Activated CD4-positive, alpha-beta T cell treated with anti-CD3 and anti-CD28 coated beads for 24 hours (primary cell): ENCODE measurements at regions not wholly inside any gene's neighbourhood (a gene's known extent, or its start where the extent isn't known, plus 50 kb on each side); places are given as distances from the start of the nearest gene placed in this dataset.
"Not testable (repeated sequence)": the region's sequence is repeated elsewhere in the genome, so short reads cannot be mapped to it uniquely, and the experiment has no call there.

Source experiments
- DNase-seq, 2 donors: peaks; one replicate each; pipeline ENCODE4 v3.0.0-alpha.2; 2020; ENCODE audit warnings: low read depth in 2 of 2

DNA sequence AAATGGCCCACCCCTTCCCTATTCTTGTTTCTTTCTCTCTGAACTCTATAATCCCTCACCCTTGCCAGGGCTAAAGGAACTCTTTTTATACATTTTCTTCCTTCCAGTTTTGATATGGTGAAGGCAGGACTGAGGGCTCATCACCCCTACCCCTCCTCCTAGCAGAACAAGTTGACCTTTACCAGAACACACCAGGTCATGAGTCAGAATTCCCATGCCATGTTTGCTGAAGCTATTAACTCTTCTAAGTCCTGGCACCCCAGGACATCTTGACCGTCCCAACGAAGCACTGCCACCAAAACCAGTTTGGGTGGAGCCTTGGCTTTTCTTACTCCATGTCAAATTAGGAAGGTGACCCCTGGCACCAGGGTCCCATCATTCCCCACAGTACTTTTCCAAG lies 57.5 kb upstream of the DYNLT3 start:
- DNase-seq: no peak

DNA sequence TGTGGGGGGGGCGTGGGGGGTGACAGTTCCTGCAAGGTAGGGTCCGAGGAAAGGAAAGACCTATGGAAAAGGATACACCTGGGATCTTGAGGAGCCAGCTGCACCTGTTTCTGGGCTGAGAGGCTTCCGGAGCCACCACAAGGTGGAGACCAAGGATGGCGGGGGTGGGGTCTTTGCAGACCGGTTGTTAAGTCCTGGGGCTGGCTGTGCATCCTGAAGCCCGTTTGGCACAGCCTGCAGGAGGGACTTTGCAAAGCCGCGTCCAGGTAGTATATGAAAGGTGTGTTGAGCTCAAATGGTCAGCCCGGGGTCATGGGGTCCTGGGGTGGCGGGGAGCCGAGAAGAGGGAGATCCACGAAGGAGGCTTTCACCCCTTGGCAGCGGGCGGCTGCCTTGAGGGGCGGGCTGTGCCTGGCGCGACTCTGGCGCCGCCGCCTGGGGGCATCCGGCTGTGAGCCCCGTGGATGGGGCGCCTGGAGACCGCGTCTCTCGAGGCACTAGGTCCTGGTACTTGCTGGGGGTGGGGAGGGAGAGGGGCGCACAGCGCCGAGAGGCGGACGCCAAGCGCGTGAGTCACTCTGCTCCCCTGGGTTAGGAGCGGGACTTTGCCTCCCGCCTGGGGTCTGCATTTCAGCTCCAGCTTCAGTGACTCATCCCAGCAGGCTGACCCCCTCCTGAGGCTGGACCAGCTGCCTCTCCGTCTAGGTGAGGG lies 58.2 kb upstream of the DYNLT3 start:
- DNase-seq: peak in 1 of 2 donors; percentile 0

DNA sequence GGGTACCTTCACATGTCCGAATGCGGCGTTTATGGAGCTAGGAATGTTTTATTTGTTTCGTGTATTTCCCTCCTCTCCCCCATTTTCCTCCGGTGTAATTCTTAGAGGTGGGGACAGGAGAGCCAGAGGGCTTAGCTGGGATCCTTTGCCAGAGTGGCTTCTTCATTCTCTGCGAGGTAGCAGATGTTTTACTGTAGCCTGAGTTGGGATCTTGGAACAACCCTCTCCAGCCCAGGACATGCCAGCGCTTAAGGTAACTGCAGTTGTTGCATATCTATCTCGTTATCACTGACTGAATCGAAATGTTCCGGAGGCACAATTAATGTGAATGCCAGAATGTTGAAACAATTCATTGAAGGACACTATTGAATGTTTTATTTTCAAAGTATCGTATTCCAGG lies 59.0 kb upstream of the DYNLT3 start:
- no peak for DNase-seq

- no peak for DNase-seq
Measured at GRCh38 chrX:37910186-37910585, 62.8 kb upstream of the DYNLT3 start.

DNA sequence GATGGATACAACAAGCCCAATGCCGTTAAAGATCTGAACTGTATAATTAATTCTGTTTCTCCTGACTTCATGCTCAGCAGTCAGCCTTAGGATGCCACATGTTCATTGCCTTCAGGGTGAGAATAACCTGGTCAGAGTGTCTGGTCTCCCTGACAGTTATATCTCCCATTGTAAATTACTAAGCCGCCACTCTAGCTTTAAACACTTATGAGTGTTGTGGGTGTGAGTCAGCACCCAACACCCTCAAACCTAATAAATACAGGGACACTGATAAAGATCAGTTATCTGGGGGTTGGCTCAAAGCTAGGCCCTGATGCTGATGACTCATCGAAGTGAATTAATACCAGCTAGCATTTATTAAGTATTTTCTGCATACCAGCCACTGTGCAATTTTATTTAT lies 64.9 kb upstream of the DYNLT3 start:
- DNase-seq: no peak

GRCh38 chrX:37912777-37913176 lies 65.4 kb upstream of the DYNLT3 start:
- DNase-seq: no peak

GRCh38 chrX:37918168-37918567 lies 70.8 kb upstream of the DYNLT3 start:
- DNase-seq: no peak

- DNase-seq: no peak
Measured at GRCh38 chrX:37918703-37919102, 71.3 kb upstream of the DYNLT3 start.

DNA sequence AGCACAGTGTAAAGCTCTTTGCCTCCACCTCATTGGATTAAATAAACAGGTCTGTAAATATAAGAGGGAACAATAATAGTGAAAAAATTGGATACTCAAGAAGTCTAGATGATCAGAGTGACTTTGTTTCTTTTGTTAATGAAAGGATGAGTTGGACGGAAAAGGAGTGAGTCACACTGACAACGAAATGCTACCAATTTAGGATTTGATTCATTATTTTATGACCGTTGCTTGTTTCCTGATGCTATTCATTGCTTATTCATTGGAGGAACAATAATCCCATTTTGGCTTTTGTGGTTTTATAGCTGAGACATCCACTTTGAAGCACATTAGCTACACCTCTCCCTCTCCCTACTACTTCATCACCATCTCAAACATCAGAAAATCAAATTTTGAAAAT lies 74.4 kb upstream of the DYNLT3 start:
- no peak for DNase-seq

DNA sequence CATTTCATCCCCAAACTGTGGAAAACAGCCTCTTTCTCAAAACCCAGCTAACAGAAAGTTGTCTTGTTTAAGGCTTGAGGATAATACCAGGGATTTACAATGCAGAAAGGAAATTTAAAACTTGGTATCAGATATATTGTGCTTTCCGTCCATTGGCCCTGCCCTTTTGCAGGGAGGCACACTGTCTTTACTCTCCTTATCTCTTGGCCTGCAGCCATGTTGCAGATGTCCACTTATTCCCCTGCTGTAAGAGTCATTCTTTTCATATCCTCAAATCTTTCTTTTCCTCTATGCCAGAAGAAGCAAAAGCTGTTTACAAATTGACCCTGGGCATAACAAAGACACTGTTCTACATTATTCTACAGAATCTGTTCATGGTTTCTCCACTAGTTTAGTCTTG lies 75.6 kb upstream of the DYNLT3 start:
- DNase-seq: no peak

- DNase-seq: not testable (repeated sequence)
Measured at GRCh38 chrX:37925761-37926160, 78.4 kb upstream of the DYNLT3 start.

DNA sequence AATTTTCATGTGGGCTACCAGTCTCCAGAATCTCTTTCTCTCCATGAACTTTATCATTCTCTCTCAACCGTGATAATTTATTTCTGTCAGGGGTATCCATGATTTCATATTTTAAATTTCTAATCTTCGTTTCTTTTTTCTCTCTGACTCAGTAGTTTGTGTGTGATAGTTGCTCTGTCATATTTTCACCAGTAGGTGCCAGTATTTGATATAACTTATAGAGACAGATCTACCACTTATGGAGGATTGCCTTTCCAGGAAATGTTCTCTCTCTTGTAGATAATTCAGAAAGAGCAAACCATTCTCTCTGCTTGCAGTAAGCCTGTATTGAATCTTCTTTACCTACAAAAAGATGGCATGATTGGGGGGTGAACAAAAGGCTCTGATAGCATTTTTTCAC lies 79.3 kb upstream of the DYNLT3 start:
- DNase-seq: no peak

GRCh38 chrX:37942170-37942569 lies 64.2 kb upstream of the SYTL5 start:
- no peak for DNase-seq

DNA sequence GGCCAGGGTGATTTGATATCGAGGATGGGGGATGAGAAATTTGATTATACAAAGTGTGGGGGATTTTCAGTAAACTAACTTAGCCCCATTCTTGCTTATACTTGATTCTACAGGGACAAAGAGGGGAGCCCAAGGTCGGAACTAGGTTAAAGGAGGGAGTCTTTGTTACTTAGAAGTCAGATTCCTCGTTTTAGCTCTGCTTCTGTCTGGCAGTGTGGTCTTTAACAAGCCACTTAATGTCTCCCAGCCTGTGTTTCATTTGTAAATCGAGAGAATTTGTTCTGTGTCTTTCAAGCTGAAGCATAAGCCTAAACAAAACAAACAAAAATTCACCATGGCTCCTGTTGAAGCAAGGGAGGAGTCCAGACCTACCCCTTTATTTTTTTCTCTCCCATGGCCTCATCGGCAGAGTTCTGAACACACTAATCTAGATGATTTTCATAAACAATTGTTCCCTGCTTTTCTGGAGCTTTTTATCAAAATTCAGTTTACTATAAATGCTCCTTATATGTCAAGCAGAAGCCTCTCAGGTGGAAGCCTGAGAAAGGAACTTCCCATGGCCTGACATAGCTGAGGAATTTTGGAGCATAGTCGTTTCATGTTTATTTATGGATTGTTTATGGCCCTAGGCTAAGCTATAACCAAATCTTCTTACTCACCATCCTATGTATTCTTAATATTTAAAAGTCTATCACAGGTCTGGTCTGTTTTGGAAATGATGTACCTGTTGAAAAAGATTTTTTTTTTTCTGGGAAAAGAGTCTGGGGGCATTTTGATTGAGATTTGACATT lies 62.6 kb upstream of the SYTL5 start:
- no peak for DNase-seq

DNA sequence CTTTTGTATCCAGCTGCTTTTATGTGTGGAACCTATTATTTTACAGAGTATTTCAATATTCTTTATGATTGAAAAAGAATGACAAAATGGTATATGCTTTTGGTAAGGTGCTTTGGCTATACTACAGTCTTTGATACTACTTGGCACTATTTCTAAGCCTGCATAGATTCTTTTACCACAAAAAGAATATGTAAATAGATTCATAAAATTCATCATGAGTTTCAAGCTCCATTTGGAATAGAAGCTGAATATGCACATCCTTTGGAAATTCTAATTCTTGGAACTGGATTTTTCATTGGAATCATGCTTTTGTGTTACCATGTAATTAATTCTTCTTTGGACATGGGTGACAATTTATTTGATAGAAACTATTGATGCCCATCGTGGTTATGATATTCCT lies 60.2 kb upstream of the SYTL5 start:
- DNase-seq: no peak

- DNase-seq: no peak
Measured at GRCh38 chrX:37955273-37955672, 51.1 kb upstream of the SYTL5 start.

DNA sequence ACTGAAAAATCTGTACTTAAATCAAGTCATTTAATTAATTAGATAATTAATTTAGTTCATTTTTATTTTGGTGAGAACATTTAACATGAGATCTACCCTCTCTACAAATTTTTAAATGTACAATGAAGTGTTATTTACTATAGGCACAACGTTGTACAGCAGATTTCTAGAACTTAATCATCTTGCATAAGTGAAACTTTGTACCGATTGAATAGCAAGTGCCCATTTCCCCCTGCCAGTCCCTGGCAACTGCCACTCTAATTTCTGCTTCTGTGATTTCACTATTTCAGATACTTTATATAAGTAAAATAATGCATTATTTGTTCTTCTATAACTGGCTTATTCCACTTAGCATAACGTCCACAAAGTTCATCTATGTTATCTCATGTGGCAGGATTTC lies 50.1 kb upstream of the SYTL5 start:
- no peak for DNase-seq
